ENCODE measurements at regions not wholly inside any gene's neighbourhood (a gene's known extent, or its start where the extent isn't known, plus 50 kb on each side); places are given as distances from the start of the nearest gene placed in this dataset.

- no peaks in the 10 kb centered on the region for H4K20me1 ChIP-seq (replicated peaks in 1 of 2; ENCODE audit: control insufficient read depth in 1 of 2, insufficient read depth in 2 of 2, low read length in 2 of 2)
- H2AFZ ChIP-seq (ENCODE audit: low read length): no peak overlapping the region
- no peak overlapping the region for H3K4me2 ChIP-seq (ENCODE audit: insufficient read depth in 1 of 2, low read depth in 2 of 2, low read length in 2 of 2)
- no peak overlapping the region for H2BK5ac ChIP-seq (ENCODE audit: low read depth, low read length)
- WGBS, 2 experiments (ENCODE audit: extremely low coverage in 1 of 2, insufficient coverage in 1 of 2, insufficient read length in 1 of 2, insufficient replicate concordance in 2 of 2, low coverage in 1 of 2, low lambda C conversion rate in 2 of 2, missing lambda C conversion rate in 1 of 2): 76% methylated on average over 5 of the region's 5 CpGs; no CpG with 5 or more reads in 1 of the 2 experiments
- H2BK20ac ChIP-seq (ENCODE audit: low read length): no peak overlapping the region
- H2BK12ac ChIP-seq (ENCODE audit: low read depth, low read length): no peak overlapping the region
- no peaks in the 10 kb centered on the region for H3K23me2 ChIP-seq (ENCODE audit: low read depth, low read length)
- TF ChIP-seq CEBPB (IDR thresholded peaks at IDR 0.05; ENCODE audit: low read depth, low read length) (no peak), PHF8 (conservative IDR thresholded peaks at IDR 0.05; ENCODE audit: low read depth, low read length) (no peak), CHD2 (IDR thresholded peaks at IDR 0.05; ENCODE audit: low read length) (no peak), YY1 (IDR thresholded peaks at IDR 0.05; ENCODE audit: low read depth, low read length) (no peak), ASH2L (IDR thresholded peaks at IDR 0.05; ENCODE audit: low read length) (no peak), CTCF (IDR thresholded peaks at IDR 0.05; ENCODE audit: control extremely low read depth in 1 of 3, insufficient read depth in 1 of 3, low read depth in 1 of 3, low read length in 3 of 3) (no peak)
- H2BK120ac ChIP-seq (replicated peaks; ENCODE audit: low read depth, low read length): no peak overlapping the region
- no peaks in the 10 kb centered on the region for H3K27me3 ChIP-seq (replicated peaks in 1 of 4; ENCODE audit: control insufficient read depth in 3 of 4, extremely low read depth in 1 of 4, insufficient read depth in 3 of 4, low read length in 3 of 4)
- no peaks in the 10 kb centered on the region for H3K79me1 ChIP-seq (ENCODE audit: low read depth, low read length)
- H4K8ac ChIP-seq (ENCODE audit: extremely low read depth, insufficient read depth, low read length): no peak overlapping the region
- H3K14ac ChIP-seq (ENCODE audit: insufficient read length): no peak overlapping the region
- no peak overlapping the region for H3K23ac ChIP-seq (ENCODE audit: insufficient read length)
- ChIA-PET POLR2A (ENCODE audit: partially characterized antibody) (no interaction called here), CTCF (ENCODE audit: partially characterized antibody) (no interaction called here)
- no peak overlapping the region for H3K9ac ChIP-seq (replicated peaks in 1 of 4; ENCODE audit: extremely low read depth in 1 of 4, low read depth in 3 of 4, low read length in 3 of 4)
- no peaks in the 10 kb centered on the region for H3K9me3 ChIP-seq (ENCODE audit: insufficient read depth in 2 of 2, low read depth in 1 of 2, low read length in 1 of 2)
- H4K91ac ChIP-seq (replicated peaks; ENCODE audit: insufficient read length, low read length): no peak overlapping the region
- no peak overlapping the region for H3K56ac ChIP-seq (replicated peaks; ENCODE audit: insufficient read length, low read depth, low read length)
- no peak overlapping the region for H3K4ac ChIP-seq (replicated peaks; ENCODE audit: insufficient read length, low read depth, low read length)
- no peaks in the 10 kb centered on the region for H3K36me3 ChIP-seq (ENCODE audit: control insufficient read depth in 2 of 4, insufficient read depth in 4 of 4, low read length in 3 of 4)
- no peak overlapping the region for H2BK15ac ChIP-seq (ENCODE audit: low read length)
- H3K79me2 ChIP-seq (ENCODE audit: control insufficient read depth in 1 of 2, insufficient read depth in 2 of 2, low read length in 2 of 2): no peaks in the 10 kb centered on the region
- no peak overlapping the region for H3K27ac ChIP-seq (ENCODE audit: low read depth, low read length)
- FAIRE-seq: no peak
- H2AK5ac ChIP-seq (ENCODE audit: low read depth, low read length): no peak overlapping the region
- no peaks in the 10 kb centered on the region for H3K4me1 ChIP-seq (replicated peaks in 1 of 4; ENCODE audit: control insufficient read depth in 3 of 4, insufficient read depth in 4 of 4, low read length in 3 of 4)
- no peak for DNase-seq (ENCODE audit: low read depth in 1 of 2, low spot score in 2 of 2)
- no peak overlapping the region for H4K5ac ChIP-seq (ENCODE audit: insufficient read length, low read depth, low read length)
- no peak overlapping the region for H3K18ac ChIP-seq (ENCODE audit: extremely low read depth, low read length)
- no peak overlapping the region for H3K4me3 ChIP-seq (ENCODE audit: extremely low read depth in 1 of 4, insufficient read depth in 2 of 4, low read depth in 3 of 4, low read length in 4 of 4)
These were observed 182.9 kb upstream of the RXFP2 start for GRCh38 chr13:31556376-31556775.
